Activated CD4-positive, CD25-positive, alpha-beta regulatory T cell treated with anti-CD3 and anti-CD28 coated beads, Interleukin-2, amount 50 U/mL, for 24 hours (primary cell): ENCODE measurements at regions not wholly inside any gene's neighbourhood (a gene's known extent, or its start where the extent isn't known, plus 50 kb on each side); places are given as distances from the start of the nearest gene placed in this dataset.

Source experiments
- ATAC-seq, 2 donors: fragments of 150-1000 bp; cut with Tn5 transposase; one replicate each; pipeline ENCODE4 v1.10.0; 2021; ENCODE audit warnings: mild to moderate bottlenecking in 1 of 2, moderate library complexity in 1 of 2

DNA sequence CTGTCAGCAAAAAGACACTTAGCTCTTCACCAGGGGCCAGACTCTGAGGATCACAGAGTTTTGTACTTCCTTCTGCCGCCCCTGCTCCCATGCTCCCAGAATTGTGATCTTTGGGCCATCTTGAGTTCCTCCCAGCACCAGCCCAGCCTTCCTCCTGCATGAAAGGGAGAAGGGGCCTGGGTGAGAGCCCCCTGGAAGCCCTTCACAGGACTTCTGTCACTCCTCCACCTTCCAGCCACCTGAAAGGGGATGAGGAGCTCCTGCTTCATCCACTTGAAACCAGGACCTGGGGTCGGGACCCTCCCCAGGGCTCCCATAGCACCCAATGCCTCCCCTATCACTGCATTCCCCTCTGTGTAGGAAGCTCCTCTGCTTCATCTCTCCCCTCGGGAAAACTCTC is 174.2 kb downstream of the BUD13 start:
- ATAC-seq: no peak

DNA sequence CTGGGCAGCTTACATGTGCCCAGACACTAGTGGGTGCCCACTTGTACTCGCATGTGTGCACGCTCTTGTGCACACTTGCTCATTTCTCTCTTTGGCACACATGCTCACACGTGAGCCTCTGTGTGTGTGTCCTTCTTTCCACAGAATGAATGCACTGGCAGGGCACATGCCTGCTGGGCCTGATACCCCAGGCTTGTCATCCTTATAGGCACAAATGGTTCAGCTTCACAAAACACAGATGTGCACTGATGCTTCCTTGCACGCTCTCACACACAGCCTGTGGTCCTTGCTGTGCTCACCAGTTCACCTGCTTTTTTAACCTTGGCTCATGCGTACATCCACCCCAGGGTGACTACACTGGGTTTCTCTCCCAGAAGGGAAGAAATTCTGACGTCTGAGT is 174.8 kb downstream of the BUD13 start:
- ATAC-seq: no peak

- no peak for ATAC-seq
Measured at GRCh38 chr11:116596346-116597260, 176.2 kb downstream of the BUD13 start.

GRCh38 chr11:116595305-116595880 is 177.4 kb downstream of the BUD13 start:
- ATAC-seq: no peak

GRCh38 chr11:116590844-116591570 is 181.8 kb downstream of the BUD13 start:
- no peak for ATAC-seq

GRCh38 chr11:116589402-116589801 is 183.4 kb downstream of the BUD13 start:
- ATAC-seq: no peak

DNA sequence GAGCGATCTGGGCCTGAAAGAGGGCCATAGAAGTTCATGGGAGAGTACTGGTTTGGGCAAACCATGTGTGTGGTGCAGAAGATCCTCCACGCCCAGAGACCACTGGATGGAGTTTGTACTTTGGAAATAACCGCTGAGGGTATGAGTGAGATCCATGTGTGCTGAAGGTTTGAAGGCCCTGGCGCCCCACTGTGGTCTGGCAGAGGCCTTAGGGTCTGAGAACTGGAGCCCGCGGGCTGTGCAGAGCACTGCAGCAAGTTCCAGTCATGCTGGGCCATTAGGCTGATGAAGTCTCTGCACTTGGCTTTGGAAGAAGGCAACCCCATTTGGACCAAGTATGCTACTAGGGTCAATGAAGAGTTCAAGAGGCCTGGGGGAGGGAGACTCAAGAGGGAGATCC is 186.4 kb downstream of the BUD13 start:
- no peak for ATAC-seq

GRCh38 chr11:116582571-116582970 is 190.2 kb downstream of the BUD13 start:
- ATAC-seq: no peak

GRCh38 chr11:116581349-116581748 is 191.4 kb downstream of the BUD13 start:
- no peak for ATAC-seq

DNA sequence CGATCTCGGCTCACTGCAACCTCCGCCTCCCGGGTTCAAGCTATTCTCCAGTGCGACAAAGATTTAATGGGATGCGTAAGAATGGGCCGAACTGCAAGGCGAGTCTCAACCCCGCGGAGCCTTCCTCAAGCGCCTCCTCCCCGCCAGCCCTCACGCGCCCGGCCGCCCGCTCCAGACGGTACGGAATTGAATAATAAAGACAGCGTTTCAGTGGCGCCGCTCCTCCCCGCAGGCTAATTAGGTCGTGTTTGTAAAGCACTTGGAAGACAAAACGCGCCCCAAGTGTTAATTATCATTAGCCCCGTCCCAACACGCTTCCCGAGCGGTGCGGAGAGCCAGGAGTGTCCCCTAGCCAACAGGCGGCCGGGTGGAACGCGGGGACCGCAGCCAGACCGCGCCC is 192.0 kb downstream of the BUD13 start:
- ATAC-seq: no peak

GRCh38 chr11:116579857-116580727 is 192.7 kb downstream of the BUD13 start:
- no peak for ATAC-seq

DNA sequence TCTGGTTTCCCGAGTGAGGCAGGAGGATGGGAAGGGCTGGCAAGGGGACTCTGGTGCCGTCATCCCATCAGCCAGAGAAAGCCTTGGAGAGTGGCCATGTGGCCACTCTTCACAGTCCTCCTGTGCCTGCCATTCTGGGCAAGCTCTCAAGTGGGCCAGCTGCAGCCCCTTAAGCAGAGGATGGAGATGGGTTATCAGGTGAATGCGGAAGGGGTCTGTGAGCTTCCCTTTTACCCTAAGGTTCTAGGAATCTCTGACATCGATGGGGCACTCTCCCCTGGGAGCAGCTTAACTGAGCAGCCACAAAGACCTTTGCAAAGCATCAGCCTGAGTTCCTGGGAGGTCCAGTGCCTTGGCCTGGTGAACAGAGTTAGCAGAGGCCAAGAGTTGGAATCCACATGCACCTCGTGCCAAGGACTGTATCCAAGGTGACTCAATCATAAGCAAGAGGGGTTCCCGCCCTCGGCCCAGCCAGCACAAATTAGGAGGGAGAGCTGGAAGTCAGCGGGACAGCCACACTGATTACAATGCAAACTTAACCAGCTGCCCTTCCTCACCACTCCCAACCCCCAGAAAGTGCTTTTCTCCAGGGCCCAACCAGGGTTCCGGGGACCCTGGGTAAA is 193.6 kb downstream of the BUD13 start:
- ATAC-seq: no peak

DNA sequence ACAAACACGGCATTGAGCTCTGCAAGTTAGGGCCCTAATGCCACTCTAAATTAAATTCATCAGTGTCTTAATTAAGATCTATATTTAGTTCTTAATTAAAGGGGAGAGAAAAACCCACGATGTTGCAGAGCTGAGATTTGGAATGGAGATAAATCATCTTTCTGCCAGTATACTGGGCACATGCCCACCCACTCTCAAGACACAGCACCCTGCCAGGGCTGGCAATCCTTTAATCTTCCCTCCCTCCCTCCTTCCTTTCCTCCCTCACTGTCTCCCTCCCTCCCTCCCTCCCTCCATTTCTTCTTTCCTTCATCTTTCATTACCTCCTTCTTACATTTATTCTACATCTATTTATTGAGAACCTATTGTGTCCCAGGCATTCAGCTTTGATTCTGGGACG is 194.8 kb downstream of the BUD13 start:
- no peak for ATAC-seq

DNA sequence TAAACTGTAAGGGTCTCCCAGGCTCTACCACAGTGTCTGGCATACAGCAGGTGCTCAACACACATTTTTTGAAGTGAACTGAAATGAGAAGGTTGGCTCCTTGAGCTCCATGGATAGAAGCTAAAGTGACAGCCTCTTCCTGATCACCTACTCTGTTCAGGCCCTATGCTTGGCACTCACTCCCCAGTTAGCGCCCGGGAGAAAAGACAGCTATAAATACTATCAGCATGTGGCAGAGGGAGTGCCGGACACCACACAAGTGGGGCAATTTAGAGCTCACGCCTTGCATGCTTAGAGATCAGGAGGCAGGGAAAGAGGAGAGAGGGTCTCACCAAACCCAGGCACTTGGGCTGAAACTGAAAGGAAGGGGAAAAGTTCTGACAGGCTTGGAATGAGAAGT is 195.5 kb downstream of the BUD13 start:
- ATAC-seq: no peak

- ATAC-seq: no peak
Measured at GRCh38 chr11:116576526-116576925, 196.3 kb downstream of the BUD13 start.

DNA sequence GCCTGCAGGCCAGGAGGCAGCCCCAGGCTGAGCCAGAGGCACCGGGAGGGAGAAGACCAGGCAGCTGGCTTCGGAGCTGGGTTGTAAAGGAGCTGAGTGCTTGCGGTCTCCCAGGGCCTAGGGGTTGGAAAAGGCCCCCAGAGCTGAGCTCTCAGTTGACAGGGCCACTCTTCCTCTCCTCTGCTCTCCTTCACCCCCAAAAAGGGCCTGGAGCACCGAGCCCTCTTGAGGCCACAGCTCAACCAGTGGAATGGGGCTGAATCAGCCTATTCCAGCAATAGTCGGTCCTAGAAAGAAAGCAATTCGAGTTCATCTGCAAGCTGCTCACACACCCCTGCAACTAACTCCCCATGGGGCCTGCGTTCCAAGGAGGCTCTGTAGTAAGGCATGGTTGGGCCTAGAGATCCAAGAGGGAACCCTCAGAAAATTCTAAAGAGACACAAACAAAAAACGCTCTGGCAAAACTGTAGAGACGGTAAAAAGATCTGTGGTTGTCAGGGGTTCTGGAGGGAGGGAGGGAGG is 205.0 kb downstream of the BUD13 start:
- no peak for ATAC-seq

DNA sequence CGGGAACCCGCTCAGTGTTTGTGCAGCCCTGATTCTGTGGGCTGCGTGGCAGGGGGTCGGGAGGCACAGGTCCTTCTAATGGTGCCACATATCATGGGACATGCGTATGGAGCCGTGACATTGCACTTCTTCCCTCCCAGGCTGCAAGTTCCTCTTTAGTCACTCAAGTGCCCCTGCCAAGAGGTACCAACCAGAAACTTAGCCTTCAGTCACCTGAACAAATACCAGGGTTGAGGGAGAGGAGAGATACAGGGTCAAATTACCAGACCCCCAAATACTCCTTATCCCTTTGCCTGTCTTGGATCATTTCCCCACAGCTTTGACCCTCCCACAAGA is 209.1 kb downstream of the BUD13 start:
- no peak for ATAC-seq

- no peak for ATAC-seq
Measured at GRCh38 chr11:116563028-116563711, 209.6 kb downstream of the BUD13 start.

DNA sequence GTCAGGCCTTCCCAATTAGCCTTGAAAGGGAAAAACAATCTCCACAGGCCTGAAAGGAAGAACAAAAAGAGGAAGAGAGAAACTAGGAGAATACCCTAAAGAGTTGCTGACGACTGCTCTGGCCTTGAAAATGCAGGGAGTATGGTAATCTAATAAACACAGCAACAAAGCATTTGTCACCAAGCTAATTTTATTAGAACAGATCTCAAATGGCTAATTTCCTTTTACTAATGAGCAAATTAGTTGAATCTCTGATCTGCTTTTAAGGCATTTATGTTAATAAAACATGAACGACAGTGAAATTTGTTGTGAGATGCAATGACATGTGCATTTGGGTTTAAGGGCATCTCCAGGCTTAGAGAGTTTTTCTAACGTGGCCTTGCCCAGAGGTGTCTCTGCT is 212.2 kb downstream of the BUD13 start:
- no peak for ATAC-seq

GRCh38 chr11:116558504-116559211 is 214.1 kb downstream of the BUD13 start:
- ATAC-seq: no peak

DNA sequence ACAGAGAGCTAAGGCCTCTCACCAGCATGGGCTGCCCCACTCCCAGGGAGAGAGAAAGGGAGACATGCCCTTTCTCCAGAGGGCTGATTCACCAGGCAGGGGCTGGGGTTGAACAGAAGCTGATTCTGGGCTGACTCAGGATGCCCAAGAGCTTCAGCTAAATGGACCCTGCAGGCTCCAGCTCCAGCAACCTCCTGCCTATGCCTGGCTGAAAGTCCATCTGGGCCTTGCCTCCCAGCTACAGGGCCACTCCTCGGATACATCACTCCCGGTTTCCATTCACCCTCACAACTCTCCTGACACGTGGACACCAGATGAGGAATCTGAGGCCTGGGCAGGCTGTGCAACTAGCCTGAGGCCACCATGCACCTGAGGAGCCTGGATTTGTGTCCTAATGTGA is 215.5 kb downstream of the BUD13 start:
- ATAC-seq: no peak
